ENCODE measurements at regions not wholly inside any gene's neighbourhood (a gene's known extent, or its start where the extent isn't known, plus 50 kb on each side); places are given as distances from the start of the nearest gene placed in this dataset.

DNA sequence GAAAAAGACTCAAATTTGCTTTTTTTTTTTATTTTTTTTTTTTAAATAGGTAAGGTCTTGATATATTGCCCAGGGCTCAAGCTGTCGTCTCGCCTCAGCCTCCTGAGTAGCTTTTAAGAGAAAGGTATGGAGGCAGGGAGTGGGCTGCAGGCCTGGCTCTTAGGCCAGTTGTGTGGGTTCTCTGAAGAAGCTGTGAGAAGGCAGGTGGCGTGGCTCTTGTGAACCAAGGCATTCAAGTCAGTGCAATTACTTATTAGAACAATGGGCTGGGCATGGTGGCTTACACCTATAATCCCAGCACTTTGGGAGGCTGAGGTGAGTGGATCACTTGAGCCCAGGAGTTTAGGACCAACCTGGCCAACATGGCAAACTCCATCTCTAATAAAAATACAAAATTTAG, 244.0 kb upstream of the SFRP2 start:
- ATAC-seq = no peak
- no peak for TF ChIP-seq ESRRG (CRISPR knock-in tag; IDR thresholded peaks at IDR 0.05)
- TF ChIP-seq PPARA (CRISPR knock-in tag; IDR thresholded peaks at IDR 0.05; ENCODE audit: borderline replicate concordance) = no peak
- TF ChIP-seq ZFP3 (CRISPR knock-in tag; IDR thresholded peaks at IDR 0.05) = no peak
- no peak for TF ChIP-seq TOX (CRISPR knock-in tag; IDR thresholded peaks at IDR 0.05; ENCODE audit: borderline replicate concordance)
- TF ChIP-seq ZNF70 (CRISPR knock-in tag; IDR thresholded peaks at IDR 0.05) = no peak
- no peak for TF ChIP-seq ZC3H10 (CRISPR knock-in tag; IDR thresholded peaks at IDR 0.05)
- TF ChIP-seq CSDC2 (CRISPR knock-in tag; IDR thresholded peaks at IDR 0.05) = no peak
- TF ChIP-seq, protein P1, sequence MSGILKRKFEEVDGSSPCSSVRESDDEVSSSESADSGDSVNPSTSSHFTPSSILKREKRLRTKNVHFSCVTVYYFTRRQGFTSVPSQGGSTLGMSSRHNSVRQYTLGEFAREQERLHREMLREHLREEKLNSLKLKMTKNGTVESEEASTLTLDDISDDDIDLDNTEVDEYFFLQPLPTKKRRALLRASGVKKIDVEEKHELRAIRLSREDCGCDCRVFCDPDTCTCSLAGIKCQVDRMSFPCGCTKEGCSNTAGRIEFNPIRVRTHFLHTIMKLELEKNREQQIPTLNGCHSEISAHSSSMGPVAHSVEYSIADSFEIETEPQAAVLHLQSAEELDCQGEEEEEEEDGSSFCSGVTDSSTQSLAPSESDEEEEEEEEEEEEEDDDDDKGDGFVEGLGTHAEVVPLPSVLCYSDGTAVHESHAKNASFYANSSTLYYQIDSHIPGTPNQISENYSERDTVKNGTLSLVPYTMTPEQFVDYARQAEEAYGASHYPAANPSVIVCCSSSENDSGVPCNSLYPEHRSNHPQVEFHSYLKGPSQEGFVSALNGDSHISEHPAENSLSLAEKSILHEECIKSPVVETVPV (CRISPR knock-in tag; IDR thresholded peaks at IDR 0.05) = no peak
- TF ChIP-seq TCF4 (CRISPR knock-in tag; IDR thresholded peaks at IDR 0.05; ENCODE audit: borderline replicate concordance) = no peak
- no peak for TF ChIP-seq ZFP30 (CRISPR knock-in tag; IDR thresholded peaks at IDR 0.05)
- TF ChIP-seq, protein P2, sequence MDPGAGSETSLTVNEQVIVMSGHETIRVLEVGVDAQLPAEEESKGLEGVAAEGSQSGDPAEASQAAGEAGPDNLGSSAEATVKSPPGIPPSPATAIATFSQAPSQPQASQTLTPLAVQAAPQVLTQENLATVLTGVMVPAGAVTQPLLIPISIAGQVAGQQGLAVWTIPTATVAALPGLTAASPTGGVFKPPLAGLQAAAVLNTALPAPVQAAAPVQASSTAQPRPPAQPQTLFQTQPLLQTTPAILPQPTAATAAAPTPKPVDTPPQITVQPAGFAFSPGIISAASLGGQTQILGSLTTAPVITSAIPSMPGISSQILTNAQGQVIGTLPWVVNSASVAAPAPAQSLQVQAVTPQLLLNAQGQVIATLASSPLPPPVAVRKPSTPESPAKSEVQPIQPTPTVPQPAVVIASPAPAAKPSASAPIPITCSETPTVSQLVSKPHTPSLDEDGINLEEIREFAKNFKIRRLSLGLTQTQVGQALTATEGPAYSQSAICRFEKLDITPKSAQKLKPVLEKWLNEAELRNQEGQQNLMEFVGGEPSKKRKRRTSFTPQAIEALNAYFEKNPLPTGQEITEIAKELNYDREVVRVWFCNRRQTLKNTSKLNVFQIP (CRISPR knock-in tag; IDR thresholded peaks at IDR 0.05; ENCODE audit: borderline replicate concordance, low read depth) = no peak
- no peak for TF ChIP-seq ZNF8 (CRISPR knock-in tag; IDR thresholded peaks at IDR 0.05)

DNA sequence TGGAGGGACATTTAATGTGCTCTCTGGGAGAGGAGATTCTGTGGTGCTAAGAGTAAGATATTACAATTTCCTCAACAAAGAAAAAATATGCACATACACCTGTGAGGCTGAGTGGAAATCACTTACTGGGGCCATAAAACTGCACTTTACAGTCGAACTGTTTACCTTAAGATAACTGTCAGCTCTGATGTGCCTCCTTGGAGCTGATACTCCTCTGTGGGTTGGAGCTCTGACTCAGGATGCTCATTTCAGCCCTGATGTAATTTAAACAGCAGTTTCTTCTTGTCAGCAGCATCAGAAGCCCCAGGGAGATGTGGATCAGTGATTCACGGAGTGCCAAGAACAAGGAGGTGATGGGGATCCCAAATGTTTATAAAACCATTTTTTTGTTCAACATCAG, 241.9 kb upstream of the SFRP2 start:
- TF ChIP-seq ZNF565 (CRISPR knock-in tag; conservative IDR thresholded peaks at IDR 0.05; ENCODE audit: low read depth) (no peak), BACH2 (CRISPR knock-in tag; IDR thresholded peaks at IDR 0.05; ENCODE audit: borderline replicate concordance) (no peak)
- TF ChIP-seq, protein P3, sequence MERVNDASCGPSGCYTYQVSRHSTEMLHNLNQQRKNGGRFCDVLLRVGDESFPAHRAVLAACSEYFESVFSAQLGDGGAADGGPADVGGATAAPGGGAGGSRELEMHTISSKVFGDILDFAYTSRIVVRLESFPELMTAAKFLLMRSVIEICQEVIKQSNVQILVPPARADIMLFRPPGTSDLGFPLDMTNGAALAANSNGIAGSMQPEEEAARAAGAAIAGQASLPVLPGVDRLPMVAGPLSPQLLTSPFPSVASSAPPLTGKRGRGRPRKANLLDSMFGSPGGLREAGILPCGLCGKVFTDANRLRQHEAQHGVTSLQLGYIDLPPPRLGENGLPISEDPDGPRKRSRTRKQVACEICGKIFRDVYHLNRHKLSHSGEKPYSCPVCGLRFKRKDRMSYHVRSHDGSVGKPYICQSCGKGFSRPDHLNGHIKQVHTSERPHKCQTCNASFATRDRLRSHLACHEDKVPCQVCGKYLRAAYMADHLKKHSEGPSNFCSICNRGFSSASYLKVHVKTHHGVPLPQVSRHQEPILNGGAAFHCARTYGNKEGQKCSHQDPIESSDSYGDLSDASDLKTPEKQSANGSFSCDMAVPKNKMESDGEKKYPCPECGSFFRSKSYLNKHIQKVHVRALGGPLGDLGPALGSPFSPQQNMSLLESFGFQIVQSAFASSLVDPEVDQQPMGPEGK (CRISPR knock-in tag; IDR thresholded peaks at IDR 0.05; ENCODE audit: borderline replicate concordance) = no peak
- TF ChIP-seq, protein P4, sequence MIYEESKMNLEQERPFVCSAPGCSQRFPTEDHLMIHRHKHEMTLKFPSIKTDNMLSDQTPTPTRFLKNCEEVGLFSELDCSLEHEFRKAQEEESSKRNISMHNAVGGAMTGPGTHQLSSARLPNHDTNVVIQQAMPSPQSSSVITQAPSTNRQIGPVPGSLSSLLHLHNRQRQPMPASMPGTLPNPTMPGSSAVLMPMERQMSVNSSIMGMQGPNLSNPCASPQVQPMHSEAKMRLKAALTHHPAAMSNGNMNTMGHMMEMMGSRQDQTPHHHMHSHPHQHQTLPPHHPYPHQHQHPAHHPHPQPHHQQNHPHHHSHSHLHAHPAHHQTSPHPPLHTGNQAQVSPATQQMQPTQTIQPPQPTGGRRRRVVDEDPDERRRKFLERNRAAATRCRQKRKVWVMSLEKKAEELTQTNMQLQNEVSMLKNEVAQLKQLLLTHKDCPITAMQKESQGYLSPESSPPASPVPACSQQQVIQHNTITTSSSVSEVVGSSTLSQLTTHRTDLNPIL (CRISPR knock-in tag; IDR thresholded peaks at IDR 0.05; ENCODE audit: low read depth) = no peak
- ATAC-seq = no peak

DNA sequence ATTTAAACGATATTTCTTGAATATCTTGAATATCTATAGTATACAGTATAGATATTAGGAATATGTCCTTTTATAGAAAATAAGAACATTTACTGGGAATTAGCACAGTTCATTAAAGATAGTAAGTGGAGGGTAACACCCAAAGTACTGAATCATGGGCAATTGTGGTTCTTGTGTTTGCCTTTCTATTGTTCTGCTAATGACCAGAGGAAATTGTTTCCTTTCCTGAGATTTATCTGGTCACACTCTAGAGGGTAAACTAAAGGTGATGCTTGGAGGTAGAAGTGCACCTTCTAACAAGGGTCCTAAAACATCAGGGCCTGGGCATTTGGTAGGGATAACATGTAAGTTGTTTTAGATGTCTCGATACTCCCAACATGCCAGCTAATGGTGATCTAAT, 241.3 kb upstream of the SFRP2 start:
- TF ChIP-seq ZFP30 (CRISPR knock-in tag; IDR thresholded peaks at IDR 0.05) (no peak), ISL1 (CRISPR knock-in tag; IDR thresholded peaks at IDR 0.05) (no peak), ZNF565 (CRISPR knock-in tag; conservative IDR thresholded peaks at IDR 0.05; ENCODE audit: low read depth) (no peak)
- TF ChIP-seq, protein P5, sequence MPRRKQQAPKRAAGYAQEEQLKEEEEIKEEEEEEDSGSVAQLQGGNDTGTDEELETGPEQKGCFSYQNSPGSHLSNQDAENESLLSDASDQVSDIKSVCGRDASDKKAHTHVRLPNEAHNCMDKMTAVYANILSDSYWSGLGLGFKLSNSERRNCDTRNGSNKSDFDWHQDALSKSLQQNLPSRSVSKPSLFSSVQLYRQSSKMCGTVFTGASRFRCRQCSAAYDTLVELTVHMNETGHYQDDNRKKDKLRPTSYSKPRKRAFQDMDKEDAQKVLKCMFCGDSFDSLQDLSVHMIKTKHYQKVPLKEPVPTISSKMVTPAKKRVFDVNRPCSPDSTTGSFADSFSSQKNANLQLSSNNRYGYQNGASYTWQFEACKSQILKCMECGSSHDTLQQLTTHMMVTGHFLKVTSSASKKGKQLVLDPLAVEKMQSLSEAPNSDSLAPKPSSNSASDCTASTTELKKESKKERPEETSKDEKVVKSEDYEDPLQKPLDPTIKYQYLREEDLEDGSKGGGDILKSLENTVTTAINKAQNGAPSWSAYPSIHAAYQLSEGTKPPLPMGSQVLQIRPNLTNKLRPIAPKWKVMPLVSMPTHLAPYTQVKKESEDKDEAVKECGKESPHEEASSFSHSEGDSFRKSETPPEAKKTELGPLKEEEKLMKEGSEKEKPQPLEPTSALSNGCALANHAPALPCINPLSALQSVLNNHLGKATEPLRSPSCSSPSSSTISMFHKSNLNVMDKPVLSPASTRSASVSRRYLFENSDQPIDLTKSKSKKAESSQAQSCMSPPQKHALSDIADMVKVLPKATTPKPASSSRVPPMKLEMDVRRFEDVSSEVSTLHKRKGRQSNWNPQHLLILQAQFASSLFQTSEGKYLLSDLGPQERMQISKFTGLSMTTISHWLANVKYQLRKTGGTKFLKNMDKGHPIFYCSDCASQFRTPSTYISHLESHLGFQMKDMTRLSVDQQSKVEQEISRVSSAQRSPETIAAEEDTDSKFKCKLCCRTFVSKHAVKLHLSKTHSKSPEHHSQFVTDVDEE (CRISPR knock-in tag; IDR thresholded peaks at IDR 0.05) = no peak
- ATAC-seq = no peak

DNA sequence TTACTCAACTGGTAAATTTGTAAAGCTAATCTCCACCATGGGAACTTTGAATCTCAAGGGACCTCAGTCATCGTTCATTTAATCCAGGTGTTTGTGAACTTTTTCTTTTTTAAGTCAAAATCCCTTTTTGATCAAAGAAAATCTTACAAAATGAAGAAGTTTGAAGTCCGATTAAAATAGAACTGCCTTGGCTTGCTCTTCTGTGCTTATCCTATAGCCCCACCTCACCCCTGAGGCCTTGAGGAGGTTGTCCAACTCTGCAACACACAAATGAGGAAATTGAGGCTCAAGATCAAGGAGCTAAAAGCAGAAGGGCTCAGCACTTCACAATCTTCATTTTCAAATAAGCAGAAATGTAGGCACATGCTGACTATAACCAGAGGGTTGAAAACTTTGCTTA, 240.3 kb upstream of the SFRP2 start:
- TF ChIP-seq ZFP3 (CRISPR knock-in tag; IDR thresholded peaks at IDR 0.05) (no peak), ZNF70 (CRISPR knock-in tag; IDR thresholded peaks at IDR 0.05) (no peak)
- no peak for ATAC-seq

DNA sequence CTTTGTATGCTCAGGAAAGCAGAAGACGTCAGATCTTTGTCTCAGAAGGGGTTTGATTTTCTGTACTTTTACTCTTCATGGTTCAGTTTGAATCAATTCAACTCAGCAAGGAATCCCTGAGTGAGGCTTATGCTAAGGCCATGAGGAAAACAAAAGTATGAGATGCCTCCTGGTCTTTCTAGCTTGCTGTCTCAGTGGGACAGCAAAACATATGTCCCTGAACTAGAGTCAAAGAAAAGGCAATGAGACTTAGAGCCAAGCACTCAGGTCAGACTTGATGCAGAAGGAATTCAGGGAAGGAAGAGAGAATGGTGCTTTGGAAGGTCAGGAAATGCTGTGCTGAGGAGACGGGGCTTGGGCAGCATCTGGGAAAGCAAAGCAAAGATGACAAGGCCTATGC, 236.2 kb upstream of the SFRP2 start:
- no peak for ATAC-seq
- TF ChIP-seq ZFP30 (CRISPR knock-in tag; IDR thresholded peaks at IDR 0.05) (no peak), GLIS3 (CRISPR knock-in tag; IDR thresholded peaks at IDR 0.05) (no peak), ZFP3 (CRISPR knock-in tag; IDR thresholded peaks at IDR 0.05) (no peak), ISL1 (CRISPR knock-in tag; IDR thresholded peaks at IDR 0.05) (no peak), PPARA (CRISPR knock-in tag; IDR thresholded peaks at IDR 0.05; ENCODE audit: borderline replicate concordance) (no peak), TCF4 (CRISPR knock-in tag; IDR thresholded peaks at IDR 0.05; ENCODE audit: borderline replicate concordance) (no peak), ARNTL (CRISPR knock-in tag; IDR thresholded peaks at IDR 0.05; ENCODE audit: borderline replicate concordance, low read depth) (no peak), ZNF70 (CRISPR knock-in tag; IDR thresholded peaks at IDR 0.05) (no peak)
- TF ChIP-seq, protein P5 (CRISPR knock-in tag; IDR thresholded peaks at IDR 0.05) = no peak
- TF ChIP-seq, protein P4 (CRISPR knock-in tag; IDR thresholded peaks at IDR 0.05; ENCODE audit: low read depth) = no peak

Measured in SK-N-SH treated with all-trans-retinoic acid at 6 μM for 48 hours (cell line).